ENCODE measurements at regions not wholly inside any gene's neighbourhood (a gene's known extent, or its start where the extent isn't known, plus 50 kb on each side); places are given as distances from the start of the nearest gene placed in this dataset.
A peak's percentile ranks its signal among the peaks of the same experiment; 100 is the strongest.
"Not testable (repeated sequence)": the region's sequence is repeated elsewhere in the genome, so short reads cannot be mapped to it uniquely, and the experiment has no call there.

- no peak for DNase-seq (ENCODE audit: low spot score)
- Histone ChIP-seq H3K27me3 (ENCODE audit: insufficient read depth, poor library complexity, severe bottlenecking) (no peaks in the 10 kb centered on the region), H3K9me3 (ENCODE audit: severe bottlenecking) (no peaks in the 10 kb centered on the region), H3K36me3 (ENCODE audit: low read depth) (no peaks in the 10 kb centered on the region), H3K27ac (ENCODE audit: poor library complexity, severe bottlenecking) (no peak overlapping the region), H3K4me1 (ENCODE audit: insufficient read depth, poor library complexity, severe bottlenecking) (no peaks in the 10 kb centered on the region), H3K4me3 (ENCODE audit: severe bottlenecking) (no peak overlapping the region)
- no peak for ATAC-seq (ENCODE audit: low read depth)
- no peak for TF ChIP-seq CTCF (IDR thresholded peaks at IDR 0.05; ENCODE audit: poor library complexity, severe bottlenecking)
Observed at GRCh38 chr12:89203144-89203543, 149.2 kb downstream of the DUSP6 start.

- no peaks in the 10 kb centered on the region for H3K4me1 ChIP-seq (ENCODE audit: insufficient read depth, poor library complexity, severe bottlenecking)
- H3K4me3 ChIP-seq (ENCODE audit: severe bottlenecking), result no peak overlapping the region
- no peak for ATAC-seq (ENCODE audit: low read depth)
- H3K27me3 ChIP-seq (ENCODE audit: insufficient read depth, poor library complexity, severe bottlenecking), result no peaks in the 10 kb centered on the region
- H3K27ac ChIP-seq (ENCODE audit: poor library complexity, severe bottlenecking), result no peak overlapping the region
- no peaks in the 10 kb centered on the region for H3K9me3 ChIP-seq (ENCODE audit: severe bottlenecking)
- DNase-seq (ENCODE audit: low spot score), result no peak
- no peak for TF ChIP-seq CTCF (IDR thresholded peaks at IDR 0.05; ENCODE audit: poor library complexity, severe bottlenecking)
- H3K36me3 ChIP-seq (ENCODE audit: low read depth), result no peaks in the 10 kb centered on the region
Observed at GRCh38 chr12:89200217-89200616, 152.1 kb downstream of the DUSP6 start.

GRCh38 chr12:89195470-89195869, 156.8 kb downstream of the DUSP6 start:
- Histone ChIP-seq H3K4me1 (ENCODE audit: insufficient read depth, poor library complexity, severe bottlenecking) (no peaks in the 10 kb centered on the region), H3K9me3 (ENCODE audit: severe bottlenecking) (no peaks in the 10 kb centered on the region), H3K27me3 (ENCODE audit: insufficient read depth, poor library complexity, severe bottlenecking) (no peaks in the 10 kb centered on the region), H3K36me3 (ENCODE audit: low read depth) (no peaks in the 10 kb centered on the region), H3K27ac (ENCODE audit: poor library complexity, severe bottlenecking) (no peak overlapping the region), H3K4me3 (ENCODE audit: severe bottlenecking) (no peak overlapping the region)
- DNase-seq (ENCODE audit: low spot score) (no peak), ATAC-seq (ENCODE audit: low read depth) (no peak)
- no peak for TF ChIP-seq CTCF (IDR thresholded peaks at IDR 0.05; ENCODE audit: poor library complexity, severe bottlenecking)

GRCh38 chr12:89194683-89195082, 157.6 kb downstream of the DUSP6 start:
- no peak for ATAC-seq (ENCODE audit: low read depth)
- no peak for TF ChIP-seq CTCF (IDR thresholded peaks at IDR 0.05; ENCODE audit: poor library complexity, severe bottlenecking)
- DNase-seq (ENCODE audit: low spot score), result no peak

GRCh38 chr12:89192429-89192828, 159.9 kb downstream of the DUSP6 start:
- no peak overlapping the region for H3K4me3 ChIP-seq (ENCODE audit: severe bottlenecking)
- ATAC-seq (ENCODE audit: low read depth) (peak; percentile 55; the same call in 1 of the 3 replicates), DNase-seq (ENCODE audit: low spot score) (no peak)
- H3K36me3 ChIP-seq (ENCODE audit: low read depth), result no peaks in the 10 kb centered on the region
- TF ChIP-seq CTCF (IDR thresholded peaks at IDR 0.05; ENCODE audit: poor library complexity, severe bottlenecking), result no peak
- peaks cover 5% of the 10 kb centered on the region for H3K9me3 ChIP-seq (ENCODE audit: severe bottlenecking)
- H3K27me3 ChIP-seq (ENCODE audit: insufficient read depth, poor library complexity, severe bottlenecking), result no peaks in the 10 kb centered on the region
- no peak overlapping the region for H3K27ac ChIP-seq (ENCODE audit: poor library complexity, severe bottlenecking)
- H3K4me1 ChIP-seq (ENCODE audit: insufficient read depth, poor library complexity, severe bottlenecking), result no peaks in the 10 kb centered on the region

More at GRCh38 chr12:89194683-89195082, 157.6 kb downstream of the DUSP6 start:
- no peaks in the 10 kb centered on the region for H3K36me3 ChIP-seq (ENCODE audit: low read depth)
- no peaks in the 10 kb centered on the region for H3K4me1 ChIP-seq (ENCODE audit: insufficient read depth, poor library complexity, severe bottlenecking)
- H3K9me3 ChIP-seq (ENCODE audit: severe bottlenecking), result peaks cover 2% of the 10 kb centered on the region
- H3K27ac ChIP-seq (ENCODE audit: poor library complexity, severe bottlenecking), result no peak overlapping the region
- H3K4me3 ChIP-seq (ENCODE audit: severe bottlenecking), result no peak overlapping the region
- no peaks in the 10 kb centered on the region for H3K27me3 ChIP-seq (ENCODE audit: insufficient read depth, poor library complexity, severe bottlenecking)

GRCh38 chr12:89191597-89191996, 160.7 kb downstream of the DUSP6 start:
- not testable (repeated sequence) for ATAC-seq (ENCODE audit: low read depth); H3K9me3 ChIP-seq (ENCODE audit: severe bottlenecking); H3K27ac ChIP-seq (ENCODE audit: poor library complexity, severe bottlenecking); H3K36me3 ChIP-seq (ENCODE audit: low read depth); H3K4me1 ChIP-seq (ENCODE audit: insufficient read depth, poor library complexity, severe bottlenecking); H3K4me3 ChIP-seq (ENCODE audit: severe bottlenecking); H3K27me3 ChIP-seq (ENCODE audit: insufficient read depth, poor library complexity, severe bottlenecking); DNase-seq (ENCODE audit: low spot score)
